ENCODE measurements at regions not wholly inside any gene's neighbourhood (a gene's known extent, or its start where the extent isn't known, plus 50 kb on each side); places are given as distances from the start of the nearest gene placed in this dataset.

- no peak for DNase-seq (ENCODE audit: low spot score)
These were observed 241.3 kb upstream of the UBE2E3 start for GRCh38 chr2:180739070-180739469.

- DNase-seq (ENCODE audit: low spot score) = no peak
These were observed 244.6 kb upstream of the UBE2E3 start for GRCh38 chr2:180735799-180736198.

- no peak for DNase-seq (ENCODE audit: low spot score)
These were observed 246.0 kb upstream of the UBE2E3 start for GRCh38 chr2:180734382-180734781.

GRCh38 chr2:180733330-180733729, 247.1 kb upstream of the UBE2E3 start:
- no peak for DNase-seq (ENCODE audit: low spot score)

GRCh38 chr2:180732337-180732736, 248.1 kb upstream of the UBE2E3 start:
- no peak for DNase-seq (ENCODE audit: low spot score)

- DNase-seq (ENCODE audit: low spot score) = no peak
These were observed 249.4 kb upstream of the UBE2E3 start for GRCh38 chr2:180730976-180731375.

GRCh38 chr2:180728928-180729559, 251.4 kb upstream of the UBE2E3 start:
- peak; percentile 45 for DNase-seq (ENCODE audit: low spot score)

- no peak for DNase-seq (ENCODE audit: low spot score)
These were observed 256.7 kb upstream of the UBE2E3 start for GRCh38 chr2:180723712-180724111.

- no peak for DNase-seq (ENCODE audit: low spot score)
These were observed 257.7 kb upstream of the UBE2E3 start for GRCh38 chr2:180722551-180723239.

GRCh38 chr2:180720829-180721228, 259.6 kb upstream of the UBE2E3 start:
- no peak for DNase-seq (ENCODE audit: low spot score)

- DNase-seq (ENCODE audit: low spot score) = no peak
These were observed 262.8 kb upstream of the UBE2E3 start for GRCh38 chr2:180717588-180717987.

GRCh38 chr2:180716186-180717180, 263.9 kb upstream of the UBE2E3 start:
- DNase-seq (ENCODE audit: low spot score) = no peak

GRCh38 chr2:180715044-180715443, 265.4 kb upstream of the UBE2E3 start:
- DNase-seq (ENCODE audit: low spot score) = no peak

- no peak for DNase-seq (ENCODE audit: low spot score)
These were observed 270.8 kb upstream of the UBE2E3 start for GRCh38 chr2:180709392-180710145.

GRCh38 chr2:180707884-180708205, 272.6 kb upstream of the UBE2E3 start:
- DNase-seq (ENCODE audit: low spot score) = peak; percentile 61

- DNase-seq (ENCODE audit: low spot score) = no peak
These were observed 273.1 kb upstream of the UBE2E3 start for GRCh38 chr2:180707175-180707883.

GRCh38 chr2:180706694-180707093, 273.7 kb upstream of the UBE2E3 start:
- no peak for DNase-seq (ENCODE audit: low spot score)

GRCh38 chr2:180705551-180705950, 274.9 kb upstream of the UBE2E3 start:
- DNase-seq (ENCODE audit: low spot score) = no peak

GRCh38 chr2:180705122-180705521, 275.3 kb upstream of the UBE2E3 start:
- no peak for DNase-seq (ENCODE audit: low spot score)

GRCh38 chr2:180699657-180700361, 280.6 kb upstream of the UBE2E3 start:
- DNase-seq (ENCODE audit: low spot score) = no peak

GRCh38 chr2:180698668-180699067, 281.7 kb upstream of the UBE2E3 start:
- no peak for DNase-seq (ENCODE audit: low spot score)

All from AG08396 (cell line).